Calu3 (cell line): ENCODE measurements at regions not wholly inside any gene's neighbourhood (a gene's known extent, or its start where the extent isn't known, plus 50 kb on each side); places are given as distances from the start of the nearest gene placed in this dataset.

Experiments
- BruUV-seq: library from RNA; stranded (reverse); fragments of 400-500 nt; replicated peaks from 2 replicates; lab custom pipeline; 2021; lab: Mats Ljungman, UMichigan
- CTCF ChIA-PET: fragments of 300-600 bp; sonication (Branson Sonifier 250); formaldehyde crosslinking; loops from one replicate; lab custom pipeline; 2022; ENCODE audit warnings: antibody characterized with exemption; lab: Charles Lee
- DNase-seq: peaks from one replicate; pipeline ENCODE4 v3.0.0; 2022
- H3K27ac Mint-ChIP-seq: one replicate; pipeline ENCODE4 v1.8.0; 2022; ENCODE audit warnings: mixed read lengths; ENCODE audit not compliant: unreplicated experiment
- H3K27me3 Mint-ChIP-seq: one replicate; pipeline ENCODE4 v1.8.0; 2022; ENCODE audit warnings: mixed read lengths; ENCODE audit not compliant: unreplicated experiment
- H3K36me3 Mint-ChIP-seq: one replicate; pipeline ENCODE4 v1.8.0; 2022; ENCODE audit warnings: mild to moderate bottlenecking, moderate library complexity, mixed read lengths; ENCODE audit not compliant: insufficient read depth, unreplicated experiment
- H3K4me1 Mint-ChIP-seq: one replicate; pipeline ENCODE4 v1.8.0; 2022; ENCODE audit warnings: mild to moderate bottlenecking, low read depth, mixed read lengths; ENCODE audit not compliant: unreplicated experiment
- H3K4me3 Mint-ChIP-seq: one replicate; pipeline ENCODE4 v1.8.0; 2022; ENCODE audit warnings: mild to moderate bottlenecking, low read depth, moderate library complexity, mixed read lengths; ENCODE audit not compliant: unreplicated experiment
- H3K9me3 Mint-ChIP-seq: one replicate; pipeline ENCODE4 v1.8.0; 2022; ENCODE audit warnings: low read depth, mixed read lengths; ENCODE audit not compliant: unreplicated experiment
- intact Hi-C: fragments of 100-400 bp; cut with micrococcal nuclease; formaldehyde crosslinking; loops from one replicate; pipeline ENCODE4 v1.10.0; 2022; ENCODE audit not compliant: unreplicated experiment
- TF ChIP-seq, protein P1 (sequence below): fragments of 200-600 bp; IDR thresholded peaks from one replicate; pipeline ENCODE4 v1.8.0; 2022; ENCODE audit warnings: antibody characterized with exemption; ENCODE audit not compliant: unreplicated experiment

DNA sequence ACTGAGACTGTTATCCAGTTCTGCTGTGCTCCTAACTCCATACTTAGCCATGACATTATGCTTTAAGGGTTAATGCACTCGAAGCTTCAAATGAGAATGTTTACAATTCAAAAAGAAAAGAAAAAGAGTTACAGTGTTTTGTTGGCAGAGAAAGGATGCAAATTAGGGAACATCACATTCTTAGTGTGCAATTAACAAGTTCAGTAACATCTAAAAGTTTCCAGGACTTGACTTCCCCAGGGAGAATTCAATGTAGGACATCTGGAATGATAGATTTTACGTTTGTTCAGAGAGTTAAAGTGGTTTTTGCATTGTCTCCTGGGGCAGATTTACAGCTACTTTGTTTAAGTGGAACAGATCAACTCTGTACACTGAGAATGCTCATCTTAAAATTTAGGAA lies 525.2 kb downstream of the LIG4 start:
- Mint-ChIP-seq H3K27ac (no peak overlapping the region), H3K4me3 (no peak overlapping the region), H3K9me3 (no peaks in the 10 kb centered on the region), H3K27me3 (no peaks in the 10 kb centered on the region), H3K4me1 (no peaks in the 10 kb centered on the region), H3K36me3 (no peaks in the 10 kb centered on the region)
- DNase-seq = no peak
- intact Hi-C loops = no loop called here
- CTCF ChIA-PET = interaction anchor here (0.7 kb wide), 1 partner anchor 217 kb away, joined by 3 read pairs; no protein-coding TSS in a partner anchor
- BruUV-seq = no TSS peak
- TF ChIP-seq, protein P1, sequence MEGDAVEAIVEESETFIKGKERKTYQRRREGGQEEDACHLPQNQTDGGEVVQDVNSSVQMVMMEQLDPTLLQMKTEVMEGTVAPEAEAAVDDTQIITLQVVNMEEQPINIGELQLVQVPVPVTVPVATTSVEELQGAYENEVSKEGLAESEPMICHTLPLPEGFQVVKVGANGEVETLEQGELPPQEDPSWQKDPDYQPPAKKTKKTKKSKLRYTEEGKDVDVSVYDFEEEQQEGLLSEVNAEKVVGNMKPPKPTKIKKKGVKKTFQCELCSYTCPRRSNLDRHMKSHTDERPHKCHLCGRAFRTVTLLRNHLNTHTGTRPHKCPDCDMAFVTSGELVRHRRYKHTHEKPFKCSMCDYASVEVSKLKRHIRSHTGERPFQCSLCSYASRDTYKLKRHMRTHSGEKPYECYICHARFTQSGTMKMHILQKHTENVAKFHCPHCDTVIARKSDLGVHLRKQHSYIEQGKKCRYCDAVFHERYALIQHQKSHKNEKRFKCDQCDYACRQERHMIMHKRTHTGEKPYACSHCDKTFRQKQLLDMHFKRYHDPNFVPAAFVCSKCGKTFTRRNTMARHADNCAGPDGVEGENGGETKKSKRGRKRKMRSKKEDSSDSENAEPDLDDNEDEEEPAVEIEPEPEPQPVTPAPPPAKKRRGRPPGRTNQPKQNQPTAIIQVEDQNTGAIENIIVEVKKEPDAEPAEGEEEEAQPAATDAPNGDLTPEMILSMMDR = no peak

DNA sequence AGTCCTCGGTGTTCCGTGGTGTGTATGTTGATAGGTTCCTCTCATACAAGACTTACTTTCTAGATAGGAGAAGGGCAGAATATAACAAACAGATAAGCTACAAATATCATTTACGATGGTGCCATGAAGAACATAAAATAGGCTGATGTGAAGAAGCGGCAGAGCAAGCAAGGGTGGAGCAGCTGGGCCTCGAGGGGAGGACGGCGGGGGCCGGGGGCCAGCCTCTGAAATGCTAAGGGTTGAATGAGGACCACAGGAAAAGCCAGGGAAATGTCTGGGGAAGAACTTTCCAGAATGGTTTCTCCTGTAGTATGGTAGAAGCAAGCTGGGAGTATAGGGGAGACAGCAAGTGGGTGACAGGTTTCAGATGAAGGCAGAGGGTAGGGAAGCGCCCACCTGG lies 529.5 kb downstream of the LIG4 start:
- Mint-ChIP-seq H3K27me3 (no peaks in the 10 kb centered on the region), H3K9me3 (no peaks in the 10 kb centered on the region)
- DNase-seq = no peak

DNA sequence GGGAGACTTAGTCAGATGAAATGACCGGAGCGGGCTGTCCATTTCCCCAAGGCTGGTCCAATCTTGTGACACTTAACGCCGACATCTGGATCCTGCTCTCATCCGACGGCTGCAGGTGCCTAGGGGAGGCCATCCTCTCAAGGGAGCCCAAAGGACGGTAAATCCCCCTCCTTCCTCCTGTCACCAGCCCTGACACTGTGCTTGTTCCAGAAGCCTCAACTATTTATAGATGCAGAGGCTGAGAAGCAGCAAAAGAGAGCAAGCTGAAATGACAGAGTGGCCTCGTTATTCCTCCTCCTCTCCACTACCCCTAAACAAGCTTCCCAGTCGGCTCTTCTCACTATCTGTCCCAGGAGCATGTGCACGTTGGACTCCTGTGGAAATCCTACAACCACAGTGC lies 533.7 kb downstream of the LIG4 start:
- Mint-ChIP-seq H3K27me3 (no peaks in the 10 kb centered on the region), H3K27ac (no peak overlapping the region), H3K4me3 (no peak overlapping the region), H3K9me3 (no peaks in the 10 kb centered on the region), H3K4me1 (no peaks in the 10 kb centered on the region), H3K36me3 (no peaks in the 10 kb centered on the region)
- CTCF ChIA-PET = no interaction called here
- intact Hi-C loops = no loop called here
- no peak for DNase-seq
- no TSS peak for BruUV-seq
- TF ChIP-seq, protein P1 = no peak

More for the DNA sequence above, 529.5 kb downstream of the LIG4 start:
- TF ChIP-seq, protein P1 = no peak
- no TSS peak for BruUV-seq
- intact Hi-C loops = no loop called here
- Mint-ChIP-seq H3K4me1 (no peaks in the 10 kb centered on the region), H3K27ac (no peak overlapping the region), H3K36me3 (no peaks in the 10 kb centered on the region), H3K4me3 (no peak overlapping the region)
- CTCF ChIA-PET = no interaction called here

DNA sequence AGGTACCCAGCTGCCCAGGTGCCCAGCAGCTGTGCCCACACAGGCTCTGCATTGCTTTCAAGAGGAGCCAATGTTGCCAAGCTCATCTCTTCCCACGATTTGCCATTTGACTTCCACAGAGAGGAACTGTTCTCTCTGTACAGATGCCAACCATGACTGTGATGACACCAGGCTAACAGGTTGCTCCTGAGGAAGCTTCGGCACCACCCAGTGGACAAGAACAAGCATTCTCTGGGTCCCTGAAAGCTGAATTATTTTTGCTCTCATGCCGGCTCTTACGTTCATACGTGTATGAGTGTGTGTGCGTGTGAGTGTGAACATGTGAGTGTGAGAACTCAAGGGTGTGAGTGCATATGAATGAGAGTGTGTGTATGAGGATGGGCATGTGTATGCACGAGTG lies 535.2 kb downstream of the LIG4 start:
- no peaks in the 10 kb centered on the region for H3K27me3 Mint-ChIP-seq
- BruUV-seq = no TSS peak
- H3K4me3 Mint-ChIP-seq = no peak overlapping the region
- intact Hi-C loops = no loop called here
- H3K9me3 Mint-ChIP-seq = no peaks in the 10 kb centered on the region
- no peak overlapping the region for H3K27ac Mint-ChIP-seq
- CTCF ChIA-PET = no interaction called here
- DNase-seq = no peak
- no peaks in the 10 kb centered on the region for H3K36me3 Mint-ChIP-seq
- TF ChIP-seq, protein P1 = no peak
- no peaks in the 10 kb centered on the region for H3K4me1 Mint-ChIP-seq
